CD4-positive, alpha-beta T cell treated with Interleukin-21 for 1 hour (primary cell): ENCODE measurements at regions not wholly inside any gene's neighbourhood (a gene's known extent, or its start where the extent isn't known, plus 50 kb on each side); places are given as distances from the start of the nearest gene placed in this dataset.

Source experiments
- DNase-seq: peaks from one replicate; pipeline ENCODE4 v3.0.0-alpha.2; 2020

GRCh38 chr16:51450376-51450775 lies 299.3 kb upstream of the SALL1 start:
- DNase-seq, result no peak

DNA sequence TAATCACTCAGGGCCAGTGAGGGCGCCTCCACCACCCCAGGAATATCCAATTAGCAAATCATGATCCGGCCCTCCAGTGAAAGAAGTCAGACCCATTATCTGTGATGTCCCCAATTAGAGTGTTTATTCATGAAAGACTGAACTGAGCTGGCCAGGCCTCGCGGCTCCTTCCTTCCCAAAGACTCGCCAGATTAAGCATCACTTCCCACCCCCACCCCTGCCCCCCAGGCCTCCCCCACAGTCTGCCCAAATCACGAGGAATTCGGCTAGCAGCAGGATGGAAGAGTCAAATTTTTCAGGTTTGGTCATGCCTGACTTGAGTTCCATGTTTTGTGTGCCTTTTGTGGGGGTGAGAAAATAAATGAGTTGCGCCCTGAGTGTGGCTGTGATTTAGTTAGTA lies 298.4 kb upstream of the SALL1 start:
- no peak for DNase-seq

DNA sequence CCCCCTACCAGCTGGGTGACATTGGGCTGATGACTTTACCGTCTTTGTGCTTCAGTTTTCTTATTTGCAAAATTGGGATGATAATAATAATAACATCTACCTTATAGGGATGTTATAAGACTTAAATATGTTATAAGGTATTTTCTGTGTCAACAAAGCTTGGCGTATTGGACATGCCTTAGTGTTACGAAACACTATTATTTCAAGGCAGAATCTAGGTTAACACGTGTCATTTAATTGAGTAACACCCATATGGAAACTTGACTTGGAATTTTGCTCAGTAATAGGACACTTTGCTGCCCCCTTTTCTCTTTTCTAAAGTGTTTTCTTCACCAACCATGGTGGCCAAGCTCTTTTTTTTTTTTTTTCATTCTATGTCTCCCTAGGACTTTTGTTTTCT lies 294.2 kb upstream of the SALL1 start:
- no peak for DNase-seq

DNA sequence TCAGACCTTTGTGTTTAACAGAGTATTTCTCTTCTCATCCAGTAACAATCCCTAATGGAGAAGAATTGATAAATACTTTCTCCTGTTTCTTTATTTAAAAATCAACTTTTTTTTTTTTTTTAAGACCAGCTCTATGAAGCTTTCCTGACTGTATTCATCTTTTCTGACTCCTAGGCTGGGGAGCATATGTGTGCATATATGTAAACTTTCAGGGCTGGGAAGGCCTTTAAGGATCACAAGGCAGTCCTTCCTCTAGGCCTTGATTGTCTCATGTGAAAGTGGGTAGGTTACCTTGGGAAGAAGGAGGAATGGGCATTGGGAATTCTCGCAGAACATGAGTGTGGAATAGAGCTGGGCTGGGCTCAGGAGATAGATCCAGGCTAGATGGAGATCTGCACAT lies 292.9 kb upstream of the SALL1 start:
- DNase-seq, result no peak

DNA sequence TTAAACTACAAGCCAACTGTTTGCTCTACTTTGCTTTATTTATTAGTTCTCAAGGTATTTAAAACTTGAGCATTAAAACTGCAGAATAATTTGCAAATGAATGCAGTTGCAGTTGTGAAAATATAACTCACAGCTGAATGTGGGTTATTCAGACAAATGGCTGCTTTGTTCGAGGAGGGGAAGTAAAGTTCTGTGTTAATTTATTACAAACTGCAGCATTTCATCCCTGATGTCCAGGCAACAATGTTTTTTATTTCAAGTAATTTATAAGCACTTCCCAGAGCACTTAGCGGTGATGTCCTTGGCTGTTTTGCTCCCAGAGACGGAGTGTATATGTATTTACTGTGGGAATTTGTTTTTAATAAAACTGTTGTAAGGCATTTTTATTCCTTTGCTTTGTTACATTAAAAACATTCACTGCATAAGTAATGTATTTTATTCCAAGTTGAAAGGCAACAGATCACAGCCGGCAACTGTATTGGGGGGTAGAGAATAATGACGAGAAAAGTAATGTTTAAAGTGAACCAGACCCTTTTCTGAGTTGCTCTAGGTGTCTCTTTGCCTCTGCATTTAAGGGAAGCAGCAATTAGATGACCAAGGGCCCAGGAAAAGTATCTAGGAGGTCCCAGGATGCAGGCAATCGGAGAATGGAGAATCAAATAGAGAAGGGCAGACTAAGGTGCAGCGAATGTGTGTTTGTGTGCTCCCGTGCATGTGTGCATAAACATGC lies 291.2 kb upstream of the SALL1 start:
- no peak for DNase-seq

- no peak for DNase-seq
Observed at GRCh38 chr16:51440131-51440889, 289.2 kb upstream of the SALL1 start.

- no peak for DNase-seq
Observed at GRCh38 chr16:51439271-51439670, 288.2 kb upstream of the SALL1 start.

DNA sequence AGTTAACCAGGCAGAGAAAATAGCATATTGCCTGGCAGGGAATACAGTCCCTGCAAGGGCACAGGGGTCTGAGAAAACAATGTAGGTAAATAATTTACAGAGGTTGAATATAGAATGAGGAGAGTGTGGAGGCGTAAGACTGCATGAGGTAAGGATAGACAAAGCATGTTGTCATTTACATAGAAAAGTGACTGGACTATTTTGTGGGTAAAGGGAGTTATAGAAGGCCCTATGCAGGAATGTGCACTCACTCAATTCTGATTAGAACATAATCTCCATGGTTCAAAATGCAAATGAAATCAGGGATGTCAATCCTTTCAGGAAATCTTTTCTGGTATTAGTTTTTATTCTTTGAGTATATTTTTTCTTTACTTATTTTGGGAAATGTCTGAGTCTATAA lies 285.7 kb upstream of the SALL1 start:
- no peak for DNase-seq

DNA sequence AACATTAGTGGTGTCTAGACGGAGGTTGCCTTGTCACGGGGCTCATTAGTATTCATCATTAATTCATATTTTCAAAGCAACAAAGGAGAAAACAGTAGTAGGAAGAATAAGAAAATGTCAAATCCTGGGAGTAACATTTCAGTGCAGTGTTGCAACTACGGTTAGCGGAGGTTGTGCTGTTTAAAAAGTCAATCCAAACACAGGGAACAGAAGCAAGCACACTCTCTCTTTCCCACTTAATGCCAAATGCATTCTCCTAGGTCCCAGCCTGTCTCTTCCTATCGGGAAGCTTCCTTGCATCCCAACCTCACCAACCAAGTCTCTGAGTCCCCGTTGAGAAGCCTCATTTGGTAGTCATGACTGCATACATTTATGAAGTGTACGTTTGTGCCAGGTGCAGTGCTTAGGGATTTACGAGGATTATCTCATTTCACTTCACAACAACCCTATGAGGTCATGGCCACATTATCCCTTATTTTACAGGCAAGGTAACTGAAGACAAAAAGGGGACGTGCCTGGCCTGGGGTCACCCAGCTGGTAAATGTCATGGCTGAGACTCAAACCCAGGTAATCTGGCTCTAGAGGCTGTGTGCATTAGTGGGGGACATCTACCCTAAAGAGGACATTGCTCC lies 283.6 kb upstream of the SALL1 start:
- no peak for DNase-seq

DNA sequence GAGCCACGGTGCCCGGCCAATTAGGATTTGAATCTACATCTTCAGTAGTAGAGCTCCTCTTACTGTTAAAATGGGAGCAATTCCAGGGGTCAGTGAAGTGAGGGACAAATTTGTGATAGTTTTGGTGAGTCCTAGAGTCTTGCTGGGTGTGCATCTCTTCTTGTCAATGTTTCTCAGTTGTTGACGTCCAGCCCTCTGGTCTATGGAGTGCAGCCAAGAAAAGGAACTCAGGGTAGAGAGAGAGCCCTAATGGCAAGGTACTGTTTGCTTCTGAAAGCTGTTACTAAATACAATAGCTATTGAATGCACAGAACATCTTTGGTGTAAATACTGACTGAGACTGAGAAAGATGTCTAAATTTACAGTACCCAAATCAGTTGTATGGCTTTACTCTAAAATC lies 282.5 kb upstream of the SALL1 start:
- no peak for DNase-seq

GRCh38 chr16:51431517-51432241 lies 280.6 kb upstream of the SALL1 start:
- DNase-seq, result no peak

DNA sequence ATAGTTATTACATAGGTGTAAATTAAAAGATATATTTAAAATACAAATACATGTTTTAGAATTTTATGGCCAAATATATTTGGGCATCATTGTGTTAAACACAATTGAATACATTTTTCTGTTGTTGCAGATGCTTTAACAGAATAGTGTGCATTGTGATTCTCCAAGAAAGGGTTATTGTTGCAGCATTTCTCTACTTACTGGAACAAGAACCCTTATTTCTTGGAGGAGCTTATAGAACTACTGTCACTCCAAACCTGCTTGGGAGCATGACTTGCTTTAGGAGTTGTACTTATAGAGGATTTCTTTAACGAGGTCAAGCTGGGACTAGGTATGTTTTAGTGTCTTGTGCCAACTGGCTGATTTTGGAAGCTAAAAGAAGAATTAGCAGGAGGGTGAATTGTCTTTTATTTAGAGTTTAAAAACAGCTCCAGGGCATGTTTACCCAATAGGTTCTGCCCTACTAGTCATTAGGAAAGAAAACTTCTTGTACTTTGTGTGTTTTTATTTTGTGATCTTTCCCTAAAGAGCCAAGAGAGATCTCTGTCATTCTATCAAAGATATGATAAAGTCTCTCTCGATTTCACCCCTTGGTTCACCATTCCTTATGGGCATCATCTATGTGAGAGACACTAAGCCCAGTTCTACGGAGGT lies 279.8 kb upstream of the SALL1 start:
- no peak for DNase-seq

DNA sequence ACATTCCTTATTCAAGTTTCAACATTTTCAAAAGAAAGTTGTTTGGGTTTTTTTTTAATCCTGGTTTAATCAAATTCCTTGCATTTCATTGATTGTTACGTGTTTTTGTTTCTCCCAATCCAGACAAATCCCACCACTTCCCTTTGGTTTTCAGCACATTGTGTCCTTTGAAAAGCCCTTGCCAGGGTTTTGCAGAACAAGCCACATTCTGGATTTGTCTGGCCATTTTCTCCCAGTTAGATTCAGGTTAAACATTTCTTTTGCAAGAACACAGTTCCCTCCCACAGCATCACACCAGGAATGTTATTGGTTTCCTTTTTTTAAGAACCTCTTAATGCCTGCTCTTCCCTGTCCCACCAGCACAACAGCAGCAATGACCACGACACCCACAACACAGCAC lies 278.0 kb upstream of the SALL1 start:
- no peak for DNase-seq

DNA sequence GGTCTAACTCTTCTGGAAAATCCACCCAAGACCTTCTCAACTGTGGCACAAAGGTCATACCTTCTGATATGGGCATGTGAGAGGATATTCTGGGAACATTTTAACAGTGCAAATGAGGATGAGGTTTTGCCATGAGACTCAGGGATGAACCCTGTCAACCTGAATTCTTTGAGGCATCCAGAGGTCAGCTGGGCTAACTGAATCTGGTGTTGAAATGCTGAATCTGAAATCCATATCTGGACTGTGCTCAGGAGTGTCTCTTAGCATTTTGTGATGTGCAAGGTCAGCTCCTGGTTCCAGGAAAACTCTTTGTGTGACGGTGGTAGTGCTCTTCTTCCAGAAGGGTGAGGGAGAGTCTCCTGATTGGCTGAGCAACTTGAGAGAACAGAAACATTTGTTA lies 276.0 kb upstream of the SALL1 start:
- no peak for DNase-seq

DNA sequence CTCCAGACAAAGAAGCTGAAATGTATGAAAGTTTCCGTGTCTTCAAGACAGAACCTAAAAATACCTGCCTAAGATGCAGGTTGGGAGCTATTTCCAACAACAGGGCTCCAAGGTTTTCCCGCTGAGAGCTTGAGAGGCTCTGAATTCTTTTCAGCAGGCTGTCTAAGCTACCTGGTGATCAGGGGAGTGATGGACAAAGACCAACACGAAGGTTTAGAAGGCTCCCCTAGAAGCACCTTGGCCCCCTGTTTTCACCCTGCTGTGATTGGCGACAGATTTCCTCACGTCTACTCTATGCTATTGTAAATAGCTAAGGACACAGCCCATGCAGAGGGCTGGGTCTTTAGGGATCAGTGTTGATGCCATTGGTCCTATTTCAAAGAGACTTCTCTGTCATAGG lies 275.2 kb upstream of the SALL1 start:
- no peak for DNase-seq

DNA sequence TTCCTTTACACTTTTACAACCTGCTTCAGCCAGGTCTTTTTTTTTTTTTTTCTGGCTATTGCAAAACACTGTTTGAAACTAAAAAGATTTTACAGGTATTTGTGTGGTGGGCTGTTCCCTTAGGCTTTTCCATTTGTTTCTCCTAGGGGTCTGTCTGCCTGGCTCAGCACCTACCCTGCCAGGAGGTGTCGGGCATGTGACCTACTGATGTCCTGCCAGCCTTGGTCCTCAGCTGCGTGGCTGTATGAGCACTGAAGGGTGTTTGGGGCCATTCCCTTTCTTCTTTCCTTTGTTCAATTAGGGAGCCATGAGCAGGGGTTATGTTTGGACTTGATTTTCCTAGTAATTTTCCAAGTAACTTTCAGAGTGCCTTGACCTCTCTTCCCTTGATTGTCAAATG lies 269.2 kb upstream of the SALL1 start:
- DNase-seq, result no peak

DNA sequence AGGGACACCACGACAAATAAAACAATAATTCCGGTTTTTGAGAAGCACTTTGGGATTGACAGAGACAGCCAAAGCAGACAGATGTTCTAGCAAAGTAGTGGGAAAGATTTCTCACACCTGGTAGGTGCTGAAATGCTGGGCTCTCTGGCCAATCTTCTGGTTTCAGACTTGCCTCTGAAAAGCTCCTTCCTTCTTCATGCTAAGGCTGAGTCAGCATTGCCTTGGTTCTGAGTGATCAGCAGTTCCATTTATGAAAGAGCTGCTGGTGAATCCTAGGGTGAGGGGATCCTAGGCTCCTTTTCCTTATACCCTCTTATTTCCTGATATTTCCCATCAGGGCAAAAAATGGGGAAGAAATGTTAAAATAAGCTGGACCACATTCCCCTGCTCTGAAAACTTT lies 268.7 kb upstream of the SALL1 start:
- DNase-seq, result no peak

- no peak for DNase-seq
Observed at GRCh38 chr16:51418258-51418657, 267.2 kb upstream of the SALL1 start.

DNA sequence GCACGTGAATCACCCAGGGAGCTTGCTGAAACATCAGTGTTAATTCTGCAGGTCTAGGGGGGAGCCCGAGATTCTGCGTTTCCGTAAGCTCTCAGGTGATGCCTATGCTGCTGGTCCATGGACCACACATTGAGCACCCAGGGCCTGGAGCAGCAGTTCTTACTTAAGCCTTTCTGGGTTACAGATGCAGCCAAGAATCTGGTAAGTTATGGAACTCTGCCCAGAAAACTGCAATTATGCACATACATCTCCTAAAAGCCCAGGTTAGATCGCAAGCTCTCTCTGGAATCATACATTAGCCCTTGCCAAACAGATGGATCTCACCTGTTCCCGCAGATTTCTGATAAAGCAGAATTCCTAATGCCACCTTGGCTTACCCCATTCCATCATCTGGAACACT lies 265.9 kb upstream of the SALL1 start:
- no peak for DNase-seq

DNA sequence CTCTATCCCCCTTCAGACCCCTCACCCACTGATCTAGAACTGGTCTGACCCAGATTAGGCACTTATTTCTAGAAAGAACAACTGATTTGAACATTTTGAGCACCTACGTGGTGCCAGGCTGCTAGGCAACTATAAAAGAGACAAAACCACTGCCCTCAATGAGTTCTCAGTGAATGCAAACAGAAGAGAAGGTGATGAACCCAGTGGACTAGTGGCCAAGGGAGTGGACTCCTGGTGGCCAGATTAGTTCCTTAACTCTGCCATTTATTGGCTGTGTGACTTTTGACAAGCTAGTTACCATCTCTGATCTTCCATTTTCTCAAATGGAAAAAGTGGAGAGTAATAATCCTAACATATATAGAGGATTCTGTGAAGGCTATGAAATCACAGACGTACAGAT lies 259.1 kb upstream of the SALL1 start:
- DNase-seq, result no peak

DNA sequence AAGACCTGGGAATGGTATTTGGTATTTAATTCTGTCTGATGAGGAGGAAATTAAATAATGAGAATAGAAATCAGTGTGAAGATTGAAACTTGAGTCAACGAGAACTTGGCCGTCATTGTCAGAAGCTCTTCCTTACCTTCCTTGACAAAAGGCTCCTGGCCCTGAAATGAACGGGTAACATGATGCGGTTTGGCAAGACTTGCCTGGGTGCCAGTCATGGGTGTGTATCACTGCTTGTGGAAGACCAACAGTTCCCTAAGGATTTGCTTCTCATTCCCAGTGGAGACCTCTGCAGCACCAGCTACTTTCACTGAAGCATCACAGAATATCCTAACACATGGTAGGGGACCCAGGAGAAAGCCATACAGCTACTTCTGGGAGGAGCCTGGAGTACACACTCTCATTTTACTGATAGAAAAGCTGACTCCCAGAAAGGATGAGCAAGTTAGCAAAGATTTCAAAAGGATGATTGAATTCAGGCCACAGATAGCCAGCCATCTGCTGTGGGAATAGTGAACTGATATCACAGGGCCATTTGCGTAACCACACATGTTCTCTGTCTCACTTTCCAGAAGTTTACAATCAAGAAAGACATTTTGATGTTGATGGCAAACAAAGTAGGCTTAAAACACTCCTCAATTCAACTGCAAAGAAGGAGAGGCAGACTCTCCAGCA lies 258.1 kb upstream of the SALL1 start:
- no peak for DNase-seq

GRCh38 chr16:51408357-51408756 lies 257.3 kb upstream of the SALL1 start:
- no peak for DNase-seq

DNA sequence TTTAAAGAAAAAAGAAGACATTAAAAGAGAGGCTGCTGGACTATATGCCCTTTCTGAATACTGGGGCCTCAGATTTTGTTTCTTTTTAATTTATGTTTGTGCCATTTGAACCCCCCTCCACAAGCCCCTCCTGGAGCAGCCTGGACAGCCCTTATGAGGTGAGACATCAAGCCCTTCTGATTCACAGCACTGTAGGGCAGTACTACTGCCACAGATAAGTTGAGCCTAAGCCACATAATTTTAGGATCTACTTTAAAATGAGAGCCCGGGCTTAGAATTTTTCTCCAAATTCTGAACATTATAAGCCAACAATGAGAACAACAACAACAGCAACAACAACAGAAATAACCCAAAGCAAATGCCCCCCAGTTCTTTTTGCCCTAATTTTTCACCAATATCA lies 256.9 kb upstream of the SALL1 start:
- no peak for DNase-seq
